Astrocyte (in vitro differentiated cells and primary cell): ENCODE measurements at regions not wholly inside any gene's neighbourhood (a gene's known extent, or its start where the extent isn't known, plus 50 kb on each side); places are given as distances from the start of the nearest gene placed in this dataset.

Experiments used
- DNase-seq: peaks from one replicate; pipeline ENCODE4 v3.0.0-alpha.2; 2010; ENCODE audit warnings: low read depth
- FAIRE-seq: peaks from 2 replicates; lab custom pipeline; 2011; peaks lifted over from hg19 to GRCh38; lab: Jason Lieb, UNC
- H2AFZ ChIP-seq: 2 replicates; pipeline ENCODE4 v1.6.0; 2012; ENCODE audit warnings: low read depth, low read length, inconsistent platforms
- H3K27ac ChIP-seq: 2 replicates; pipeline ENCODE4 v1.5.1; 2011; ENCODE audit warnings: low read depth, low read length, inconsistent platforms
- H3K27me3 ChIP-seq: 2 replicates; pipeline ENCODE4 v1.6.0; 2011; ENCODE audit warnings: low read length, inconsistent platforms; ENCODE audit not compliant: insufficient read depth
- H3K36me3 ChIP-seq: 2 replicates; pipeline ENCODE4 v1.5.1; 2011; ENCODE audit warnings: low read length, inconsistent platforms; ENCODE audit not compliant: insufficient read depth
- H3K4me1 ChIP-seq: 2 replicates; pipeline ENCODE4 v1.5.1; 2011; ENCODE audit warnings: low read length, inconsistent platforms; ENCODE audit not compliant: insufficient read depth
- H3K4me2 ChIP-seq: 2 replicates; pipeline ENCODE4 v1.6.0; 2012; ENCODE audit warnings: low read length, inconsistent platforms
- H3K4me3 ChIP-seq: 2 replicates; pipeline ENCODE4 v1.5.1; 2011; ENCODE audit warnings: low read depth, mild to moderate bottlenecking, low read length, inconsistent platforms; ENCODE audit not compliant: insufficient read depth
- H3K79me2 ChIP-seq: 2 replicates; pipeline ENCODE4 v1.6.0; 2012; ENCODE audit warnings: mild to moderate bottlenecking, low read length, inconsistent platforms; ENCODE audit not compliant: insufficient read depth
- H3K9ac ChIP-seq: 2 replicates; pipeline ENCODE4 v1.6.0; 2012; ENCODE audit warnings: mild to moderate bottlenecking, low read length, inconsistent platforms
- H3K9me3 ChIP-seq: 2 replicates; pipeline ENCODE4 v1.5.1; 2012; ENCODE audit warnings: low read depth, mild to moderate bottlenecking, low read length, inconsistent platforms; ENCODE audit not compliant: insufficient read depth
- H4K20me1 ChIP-seq: 2 replicates; pipeline ENCODE4 v1.6.0; 2012; ENCODE audit warnings: low read length, inconsistent platforms; ENCODE audit not compliant: insufficient read depth
- H3K27ac Mint-ChIP-seq: one replicate; pipeline ENCODE4 v1.8.0; 2021; ENCODE audit warnings: mild to moderate bottlenecking, mixed read lengths; ENCODE audit not compliant: unreplicated experiment
- H3K27me3 Mint-ChIP-seq: one replicate; pipeline ENCODE4 v1.8.0; 2021; ENCODE audit warnings: low read depth, mixed read lengths; ENCODE audit not compliant: unreplicated experiment
- H3K36me3 Mint-ChIP-seq: one replicate; pipeline ENCODE4 v1.8.0; 2021; ENCODE audit warnings: low read depth, mixed read lengths; ENCODE audit not compliant: unreplicated experiment
- H3K4me1 Mint-ChIP-seq: one replicate; pipeline ENCODE4 v1.8.0; 2021; ENCODE audit warnings: low read depth, mixed read lengths; ENCODE audit not compliant: unreplicated experiment
- H3K4me3 Mint-ChIP-seq: one replicate; pipeline ENCODE4 v1.8.0; 2021; ENCODE audit warnings: mild to moderate bottlenecking, moderate library complexity, mixed read lengths; ENCODE audit not compliant: unreplicated experiment
- H3K9me3 Mint-ChIP-seq: one replicate; pipeline ENCODE4 v1.8.0; 2021; ENCODE audit warnings: mild to moderate bottlenecking, mixed read lengths; ENCODE audit not compliant: unreplicated experiment
- CTCF ChIP-seq: IDR thresholded peaks from 2 replicates; pipeline ENCODE4 v1.5.1; 2011; ENCODE audit warnings: low read depth, mild to moderate bottlenecking, inconsistent platforms, low read length, moderate library complexity; ENCODE audit not compliant: insufficient read depth
- EZH2 ChIP-seq: IDR thresholded peaks from 2 replicates; pipeline ENCODE4 v1.6.1; 2012; ENCODE audit warnings: mild to moderate bottlenecking, low read length, inconsistent platforms; ENCODE audit not compliant: insufficient read depth

GRCh38 chr4:26044983-26045382 lies 131.0 kb downstream of the SMIM20 start:
- H3K4me3 ChIP-seq = no peak overlapping the region
- H3K27me3 Mint-ChIP-seq = no peaks in the 10 kb centered on the region
- H3K4me1 ChIP-seq = peaks cover 16% of the 10 kb centered on the region
- peaks cover 10% of the 10 kb centered on the region for H3K4me1 Mint-ChIP-seq
- no peaks in the 10 kb centered on the region for H3K79me2 ChIP-seq
- H3K27ac Mint-ChIP-seq = no peak overlapping the region
- DNase-seq (no peak), FAIRE-seq (no peak)
- H3K27ac ChIP-seq = no peak overlapping the region
- peaks cover 1% of the 10 kb centered on the region for H3K36me3 Mint-ChIP-seq
- H4K20me1 ChIP-seq = no peaks in the 10 kb centered on the region
- H3K4me3 Mint-ChIP-seq = no peak overlapping the region
- no peaks in the 10 kb centered on the region for H3K27me3 ChIP-seq
- H2AFZ ChIP-seq = peak overlapping the region; percentile 3
- TF ChIP-seq CTCF (no peak), EZH2 (no peak)
- H3K36me3 ChIP-seq = no peaks in the 10 kb centered on the region
- no peaks in the 10 kb centered on the region for H3K9me3 ChIP-seq
- no peak overlapping the region for H3K9ac ChIP-seq
- peaks cover 4% of the 10 kb centered on the region for H3K9me3 Mint-ChIP-seq
- no peak overlapping the region for H3K4me2 ChIP-seq

- Histone ChIP-seq H3K27ac (no peak overlapping the region), H3K79me2 (no peaks in the 10 kb centered on the region), H3K9me3 (no peaks in the 10 kb centered on the region), H3K36me3 (no peaks in the 10 kb centered on the region), H3K4me1 (peaks cover 16% of the 10 kb centered on the region), H2AFZ (no peak overlapping the region), H3K4me2 (no peak overlapping the region), H4K20me1 (no peaks in the 10 kb centered on the region), H3K27me3 (no peaks in the 10 kb centered on the region), H3K4me3 (no peak overlapping the region), H3K9ac (no peak overlapping the region)
- H3K4me1 Mint-ChIP-seq = peaks cover 10% of the 10 kb centered on the region
- FAIRE-seq (no peak), DNase-seq (no peak)
- no peak overlapping the region for H3K27ac Mint-ChIP-seq
- H3K27me3 Mint-ChIP-seq = peaks cover 6% of the 10 kb centered on the region
- no peak overlapping the region for H3K4me3 Mint-ChIP-seq
- no peak for TF ChIP-seq EZH2
- no peak for TF ChIP-seq CTCF
- H3K9me3 Mint-ChIP-seq = peaks cover 2% of the 10 kb centered on the region
- peaks cover 1% of the 10 kb centered on the region for H3K36me3 Mint-ChIP-seq
Measured at GRCh38 chr4:26047795-26048194, 133.8 kb downstream of the SMIM20 start.

GRCh38 chr4:26048378-26048882 lies 134.4 kb downstream of the SMIM20 start:
- no peak for TF ChIP-seq EZH2
- TF ChIP-seq CTCF = no peak
- Histone ChIP-seq H3K36me3 (no peaks in the 10 kb centered on the region), H3K79me2 (no peaks in the 10 kb centered on the region), H3K27me3 (no peaks in the 10 kb centered on the region), H3K4me1 (peaks cover 16% of the 10 kb centered on the region), H3K9me3 (no peaks in the 10 kb centered on the region), H4K20me1 (no peaks in the 10 kb centered on the region), H3K27ac (peak overlapping the region; percentile 67), H3K4me2 (peak overlapping the region; percentile 74), H2AFZ (peak overlapping the region; percentile 82), H3K9ac (peak overlapping the region; percentile 61), H3K4me3 (peak overlapping the region; percentile 21)
- H3K9me3 Mint-ChIP-seq = peaks cover 1% of the 10 kb centered on the region
- H3K4me3 Mint-ChIP-seq = no peak overlapping the region
- peaks cover 10% of the 10 kb centered on the region for H3K4me1 Mint-ChIP-seq
- peak; percentile 64 for FAIRE-seq
- peak overlapping the region; percentile 64 for H3K27ac Mint-ChIP-seq
- DNase-seq = peak; percentile 88
- peaks cover 11% of the 10 kb centered on the region for H3K27me3 Mint-ChIP-seq
- peaks cover 1% of the 10 kb centered on the region for H3K36me3 Mint-ChIP-seq
